GM12874 (cell line): ENCODE measurements at regions not wholly inside any gene's neighbourhood (a gene's known extent, or its start where the extent isn't known, plus 50 kb on each side); places are given as distances from the start of the nearest gene placed in this dataset.

ENCODE experiments used
- TF ChIP-seq, protein P1 (sequence below): IDR thresholded peaks from 2 replicates; pipeline ENCODE4 v1.5.1; 2011; ENCODE audit warnings: low read depth, mild to moderate bottlenecking, control low read depth, low read length, moderate library complexity; ENCODE audit not compliant: insufficient read depth

DNA sequence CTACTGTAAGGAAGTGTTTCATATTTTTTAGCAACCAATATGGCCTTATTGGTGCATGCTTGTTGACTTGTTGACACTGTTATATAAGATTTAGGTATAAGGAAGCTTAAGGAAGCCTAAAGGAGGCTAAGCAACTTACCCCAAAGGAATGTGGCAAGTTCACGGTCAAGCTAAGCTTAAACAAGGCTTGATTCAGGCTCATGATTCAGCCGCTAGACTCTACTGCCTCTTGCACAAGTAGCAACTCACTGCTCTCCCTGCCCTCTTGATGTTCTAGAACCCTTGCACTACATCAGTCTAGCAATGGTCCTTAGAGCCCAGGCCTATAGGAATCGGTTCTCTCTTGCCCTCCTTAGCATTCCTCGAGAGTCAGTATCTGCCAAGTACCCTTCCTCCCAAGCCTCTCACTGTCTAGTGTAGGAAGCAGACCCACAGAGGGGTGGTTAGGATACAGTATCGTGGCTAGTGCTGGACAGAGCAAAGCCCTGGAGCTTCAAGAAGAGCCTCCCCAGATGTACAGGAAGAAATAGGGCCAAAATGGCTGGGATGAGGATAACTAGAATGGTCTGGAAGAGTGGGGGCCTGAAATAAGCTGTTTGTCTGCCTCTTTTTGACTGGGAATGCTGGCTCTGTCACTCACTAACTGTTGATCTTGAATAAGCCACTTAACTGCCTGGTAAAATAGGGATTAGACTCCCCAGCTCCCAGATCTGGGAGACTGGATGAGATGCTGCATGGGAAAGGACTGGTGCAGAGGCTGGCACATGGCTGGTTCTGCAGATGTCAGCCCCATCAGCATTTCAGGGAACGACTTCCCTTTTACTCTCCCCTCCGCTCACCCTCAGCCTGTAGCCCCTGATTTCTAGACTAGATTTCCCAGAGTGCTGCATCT is 122.2 kb downstream of the NAV1 start:
- TF ChIP-seq, protein P1, sequence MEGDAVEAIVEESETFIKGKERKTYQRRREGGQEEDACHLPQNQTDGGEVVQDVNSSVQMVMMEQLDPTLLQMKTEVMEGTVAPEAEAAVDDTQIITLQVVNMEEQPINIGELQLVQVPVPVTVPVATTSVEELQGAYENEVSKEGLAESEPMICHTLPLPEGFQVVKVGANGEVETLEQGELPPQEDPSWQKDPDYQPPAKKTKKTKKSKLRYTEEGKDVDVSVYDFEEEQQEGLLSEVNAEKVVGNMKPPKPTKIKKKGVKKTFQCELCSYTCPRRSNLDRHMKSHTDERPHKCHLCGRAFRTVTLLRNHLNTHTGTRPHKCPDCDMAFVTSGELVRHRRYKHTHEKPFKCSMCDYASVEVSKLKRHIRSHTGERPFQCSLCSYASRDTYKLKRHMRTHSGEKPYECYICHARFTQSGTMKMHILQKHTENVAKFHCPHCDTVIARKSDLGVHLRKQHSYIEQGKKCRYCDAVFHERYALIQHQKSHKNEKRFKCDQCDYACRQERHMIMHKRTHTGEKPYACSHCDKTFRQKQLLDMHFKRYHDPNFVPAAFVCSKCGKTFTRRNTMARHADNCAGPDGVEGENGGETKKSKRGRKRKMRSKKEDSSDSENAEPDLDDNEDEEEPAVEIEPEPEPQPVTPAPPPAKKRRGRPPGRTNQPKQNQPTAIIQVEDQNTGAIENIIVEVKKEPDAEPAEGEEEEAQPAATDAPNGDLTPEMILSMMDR = no peak

DNA sequence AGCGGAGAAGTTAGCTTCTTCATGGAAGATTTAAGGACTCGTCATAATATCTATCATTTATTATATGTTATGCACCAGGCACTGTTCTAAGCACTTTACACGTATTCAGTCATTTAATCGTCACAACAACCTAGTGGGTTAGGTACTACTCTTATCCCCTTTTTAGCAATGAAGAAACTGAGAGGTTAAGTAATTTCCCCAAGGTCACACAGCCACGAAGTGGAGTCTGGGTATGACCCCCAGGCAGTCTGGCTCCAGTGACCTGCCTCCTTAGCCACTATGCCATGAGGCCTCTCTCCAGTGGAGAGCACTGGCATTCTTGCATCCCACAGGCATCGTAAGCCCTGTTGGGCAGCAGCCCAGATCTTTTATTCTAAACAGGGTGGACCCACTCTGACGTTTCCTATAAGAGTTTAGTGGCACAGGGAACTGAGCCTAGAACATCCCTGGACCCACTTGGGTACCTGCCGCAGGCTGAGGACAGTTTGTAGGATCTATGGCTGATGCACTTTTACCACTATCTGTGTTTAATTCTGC is 123.0 kb downstream of the NAV1 start:
- TF ChIP-seq, protein P1 = no peak

DNA sequence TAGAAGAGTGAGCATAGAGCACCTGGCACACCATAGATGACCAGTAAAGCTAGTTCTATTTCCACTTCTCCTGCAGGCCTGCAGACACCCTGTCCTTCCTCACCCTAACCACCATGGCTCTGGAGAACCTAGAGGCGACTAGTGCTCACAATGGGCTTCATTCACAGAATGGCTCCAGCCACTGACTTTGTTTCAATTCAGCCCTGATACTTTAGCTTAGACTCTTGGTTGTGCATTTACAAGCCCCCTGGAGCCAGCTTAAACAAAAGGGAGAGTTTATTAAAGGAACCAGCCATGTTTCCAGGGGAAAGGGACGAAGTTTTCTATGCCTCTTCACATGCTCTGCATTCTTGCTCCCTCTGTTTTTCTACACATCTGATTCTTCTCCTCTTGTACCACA is 123.7 kb downstream of the NAV1 start:
- TF ChIP-seq, protein P1 = no peak

DNA sequence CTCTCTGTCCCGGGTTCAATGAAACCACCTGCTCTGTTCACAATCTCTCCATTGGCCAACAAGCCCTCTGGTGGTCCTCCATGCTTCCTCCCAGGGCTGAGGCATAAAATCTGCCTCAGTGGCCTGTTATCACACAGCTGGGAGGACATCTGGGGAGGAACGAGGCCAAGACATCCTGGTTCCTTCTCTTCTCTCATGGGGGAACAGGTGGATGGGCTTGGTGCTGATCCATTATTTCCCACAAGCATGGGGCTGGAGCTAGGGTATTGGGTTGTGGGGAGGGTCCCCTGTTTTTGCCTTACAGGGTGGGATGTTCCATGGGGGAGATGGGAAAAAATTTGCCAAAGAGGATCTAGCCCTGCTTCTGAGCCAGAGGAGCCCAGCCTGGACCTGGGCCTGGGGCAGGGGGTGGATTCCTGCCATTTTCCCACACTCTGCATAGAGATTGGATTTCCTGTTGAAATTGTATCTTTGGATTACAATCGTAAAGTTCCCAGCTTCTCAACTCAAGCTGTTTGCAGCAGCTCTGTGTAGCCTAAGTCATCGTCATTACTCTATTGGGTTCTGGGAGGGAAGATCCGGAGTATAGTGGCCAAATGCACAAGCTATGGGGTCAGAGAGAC is 124.7 kb downstream of the NAV1 start:
- TF ChIP-seq, protein P1 = no peak

DNA sequence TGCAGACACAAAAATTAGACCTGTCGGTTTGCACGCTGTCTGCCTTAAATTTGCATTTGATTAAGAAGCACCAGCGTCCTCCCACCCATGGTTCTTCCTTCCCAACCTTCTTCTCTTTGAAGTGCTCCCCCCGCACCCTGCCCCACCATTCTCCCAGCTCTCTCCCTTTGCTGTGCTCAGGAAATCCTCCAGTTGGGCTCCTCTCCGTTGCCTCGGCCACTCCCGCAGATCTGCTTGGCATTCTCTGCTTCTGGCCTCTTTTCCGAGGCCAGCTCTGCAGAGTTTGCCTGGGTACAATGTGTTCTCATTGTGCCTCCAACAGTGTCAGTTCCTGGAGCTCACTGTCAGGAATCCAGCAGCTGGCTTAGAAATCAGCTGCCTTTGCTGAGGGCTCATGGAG is 126.1 kb downstream of the NAV1 start:
- TF ChIP-seq, protein P1 = no peak

DNA sequence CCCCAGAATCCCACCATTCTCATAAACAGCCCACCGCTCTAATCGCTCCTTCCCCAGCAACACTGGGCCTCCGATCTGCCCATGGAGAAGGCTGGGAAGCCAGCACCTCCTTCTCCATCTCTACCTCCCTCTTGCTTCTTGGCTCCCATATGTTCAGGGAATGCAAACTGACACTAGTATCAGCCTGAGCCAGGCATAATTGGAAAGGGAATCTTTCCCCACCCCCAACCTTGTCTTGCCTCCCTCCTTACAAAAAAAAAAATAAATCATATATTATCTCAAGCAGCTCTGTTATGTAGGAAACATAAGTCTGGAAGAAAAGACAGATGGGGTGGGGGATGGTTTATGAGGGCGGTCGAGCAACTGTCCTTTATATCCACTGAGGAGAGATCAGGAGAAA is 127.2 kb downstream of the NAV1 start:
- TF ChIP-seq, protein P1 = no peak

DNA sequence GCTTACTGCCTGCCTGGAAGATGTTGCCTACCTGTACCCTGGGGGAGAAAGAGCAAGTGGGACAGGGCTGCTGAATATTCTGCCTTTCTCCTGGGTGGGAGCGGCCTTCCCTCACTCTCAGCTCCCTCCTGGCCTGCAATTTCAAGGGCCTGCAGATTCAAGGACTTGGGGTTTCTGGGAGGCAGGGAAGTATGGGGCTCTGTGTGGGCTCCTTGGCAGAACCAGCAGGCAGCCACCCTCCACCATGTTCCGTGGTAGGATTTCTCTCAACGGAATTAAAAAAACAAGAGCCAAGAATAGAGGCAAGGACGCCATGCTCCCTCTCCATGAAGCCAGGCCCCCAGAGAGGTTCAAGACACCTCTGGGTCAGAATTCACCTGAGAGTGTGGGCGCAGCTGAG is 127.7 kb downstream of the NAV1 start:
- TF ChIP-seq, protein P1 = no peak
